ENCODE measurements at regions not wholly inside any gene's neighbourhood (a gene's known extent, or its start where the extent isn't known, plus 50 kb on each side); places are given as distances from the start of the nearest gene placed in this dataset.
A peak's percentile ranks its signal among the peaks of the same experiment; 100 is the strongest.
"Not testable (repeated sequence)": the region's sequence is repeated elsewhere in the genome, so short reads cannot be mapped to it uniquely, and the experiment has no call there.

DNA sequence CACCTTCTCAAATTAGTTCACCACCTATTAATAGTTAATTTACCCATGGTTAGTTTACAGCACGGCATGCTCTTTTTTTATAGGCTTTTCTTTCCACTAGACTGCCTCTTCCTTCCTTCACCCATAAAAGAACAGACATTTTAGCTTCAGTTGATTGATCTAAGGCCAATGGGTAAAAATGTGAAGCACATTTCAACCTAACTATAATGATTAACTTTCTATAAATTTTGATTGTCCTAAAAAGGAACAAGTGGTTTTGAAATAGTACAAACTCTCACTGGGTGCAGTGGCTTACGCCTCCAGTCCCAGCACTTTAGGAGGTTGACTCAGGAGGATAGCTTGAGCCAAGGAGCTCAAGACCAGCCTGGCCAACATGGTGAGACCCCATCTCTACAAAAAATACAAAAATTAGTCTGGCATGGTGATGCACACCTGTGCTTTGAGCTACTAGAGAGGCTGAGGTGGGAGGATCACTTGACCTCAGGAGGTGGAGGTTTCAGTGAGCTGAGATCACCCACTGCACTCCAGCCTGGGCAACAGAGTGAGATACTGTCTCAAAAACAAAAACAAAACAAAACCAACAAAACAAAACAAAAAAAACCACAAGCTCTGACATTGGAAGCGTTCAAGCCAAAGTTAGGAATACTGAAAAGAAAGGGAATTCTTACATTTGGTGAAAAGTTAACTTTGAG lies 89.9 kb upstream of the FAT1 start:
- DNase-seq = no peak

DNA sequence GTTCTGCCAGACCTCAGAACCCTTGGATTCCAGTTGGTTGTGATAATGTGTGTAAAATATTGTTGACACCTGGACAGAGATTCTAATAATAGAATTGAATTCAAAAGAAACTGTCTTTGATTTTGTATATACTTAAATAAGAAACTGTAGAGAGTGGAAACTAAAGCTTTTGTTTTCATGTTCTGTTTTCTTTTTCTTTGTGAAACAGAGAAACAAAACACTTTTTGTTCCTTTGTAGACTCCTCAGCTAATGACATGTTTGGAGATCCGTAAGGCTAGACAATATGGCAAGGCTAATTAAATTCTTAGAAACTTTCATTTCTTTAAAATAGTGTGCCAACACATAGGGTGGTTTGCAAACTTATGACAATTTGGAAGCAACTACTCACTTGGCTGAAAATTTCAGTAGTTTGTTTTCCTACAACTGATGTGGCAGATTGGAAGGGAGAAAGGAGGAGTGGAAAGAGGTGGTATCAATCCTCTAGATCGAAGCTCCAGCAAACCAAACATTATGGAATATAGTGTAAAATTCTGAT lies 90.9 kb upstream of the FAT1 start:
- no peak for DNase-seq

DNA sequence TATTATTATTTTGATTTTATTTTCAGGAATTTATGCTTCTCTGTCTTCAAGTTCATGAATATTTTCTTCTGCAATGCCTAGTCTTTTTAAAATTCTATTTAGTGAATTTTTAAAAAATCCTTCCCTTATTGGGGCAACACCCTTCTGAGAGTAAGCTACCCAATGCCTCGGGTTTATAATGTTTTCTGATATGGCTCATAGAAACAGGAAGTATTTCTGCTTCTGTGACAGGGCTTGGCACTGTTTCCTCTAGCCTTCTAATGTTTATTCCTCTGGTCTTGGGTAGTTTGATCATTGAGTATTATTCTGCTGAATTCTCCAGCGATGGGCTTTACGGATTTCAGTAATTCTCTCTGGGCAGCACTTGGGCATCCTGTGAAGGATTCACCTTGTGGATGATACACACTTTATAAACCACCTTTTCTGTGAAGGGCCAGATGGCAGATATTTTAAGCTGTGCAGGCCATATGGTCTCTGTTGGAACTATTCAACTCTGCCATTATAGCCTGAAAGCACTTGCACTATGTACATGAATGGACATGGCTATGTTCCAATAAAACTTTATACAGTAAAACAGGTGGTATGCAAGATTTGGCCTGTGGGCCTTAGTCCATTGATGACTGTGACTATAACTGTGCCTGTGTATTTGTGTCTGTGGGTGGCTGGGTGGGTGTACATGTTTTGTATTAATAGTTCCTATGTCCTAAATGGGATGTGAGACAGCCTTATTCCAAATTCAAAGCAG lies 95.9 kb upstream of the FAT1 start:
- DNase-seq = no peak

DNA sequence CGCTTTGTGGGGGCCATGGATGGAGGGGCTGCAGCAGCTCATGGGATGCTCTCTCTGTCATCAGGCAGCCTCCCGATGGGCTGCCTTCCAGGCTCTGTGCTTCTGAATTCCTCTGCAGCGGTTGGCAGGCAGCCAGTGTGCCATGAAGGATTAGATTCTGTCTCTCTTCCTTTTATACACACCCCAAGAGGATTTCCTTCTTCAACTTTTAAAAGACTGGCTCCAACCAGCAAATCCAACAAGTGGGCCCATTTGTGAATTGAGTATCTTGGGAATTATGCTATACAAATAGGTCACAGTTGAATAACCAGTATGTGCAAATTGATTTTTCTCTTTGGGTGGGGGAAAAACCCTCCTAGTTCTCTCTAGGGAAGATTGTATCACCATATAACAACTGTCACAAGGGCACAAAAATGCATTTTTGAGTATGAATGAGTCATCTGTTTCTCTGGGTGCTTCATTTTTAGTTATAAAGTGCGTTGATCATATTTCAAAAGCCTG lies 96.8 kb upstream of the FAT1 start:
- peak in 10 of 58 donors; percentile 1 to 18 (median 6) for DNase-seq

DNA sequence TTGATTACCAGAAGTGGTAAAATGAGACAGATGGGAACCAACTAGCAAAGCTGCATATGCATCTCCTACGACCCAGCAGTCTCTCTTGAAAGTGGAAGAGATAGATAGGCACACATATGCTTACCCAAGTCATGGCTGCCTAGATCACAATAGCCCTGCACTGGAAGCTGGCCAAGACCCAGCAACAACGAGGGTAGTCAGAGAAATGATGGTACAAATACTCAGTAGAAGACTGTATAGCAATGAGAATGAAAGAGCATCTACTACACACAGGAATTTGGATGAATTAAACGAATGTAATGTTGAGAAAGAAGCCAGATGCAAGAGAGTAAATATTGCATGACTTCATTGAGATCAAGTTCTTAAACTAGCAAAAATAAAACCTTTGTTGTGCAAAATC lies 100.3 kb upstream of the FAT1 start:
- no peak for DNase-seq

DNA sequence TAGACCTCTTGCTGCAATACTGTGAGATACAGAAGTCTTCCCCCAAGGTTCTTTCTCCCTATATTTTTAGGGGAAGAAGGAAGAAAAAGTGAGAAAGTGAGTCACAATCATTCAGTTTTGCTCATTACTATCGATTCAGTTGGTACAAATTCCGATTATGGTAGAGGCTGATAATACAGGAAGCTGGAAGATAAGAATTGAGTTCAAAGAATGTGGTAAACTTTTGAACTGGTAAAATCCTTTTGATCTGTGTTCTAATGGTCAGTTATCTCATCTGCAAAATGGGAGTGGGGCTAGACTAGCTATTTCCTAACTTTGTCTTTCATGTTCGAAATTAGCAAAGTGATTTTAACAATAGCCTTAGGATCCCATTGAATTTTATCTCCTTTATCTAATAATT lies 101.4 kb upstream of the FAT1 start:
- no peak for DNase-seq

DNA sequence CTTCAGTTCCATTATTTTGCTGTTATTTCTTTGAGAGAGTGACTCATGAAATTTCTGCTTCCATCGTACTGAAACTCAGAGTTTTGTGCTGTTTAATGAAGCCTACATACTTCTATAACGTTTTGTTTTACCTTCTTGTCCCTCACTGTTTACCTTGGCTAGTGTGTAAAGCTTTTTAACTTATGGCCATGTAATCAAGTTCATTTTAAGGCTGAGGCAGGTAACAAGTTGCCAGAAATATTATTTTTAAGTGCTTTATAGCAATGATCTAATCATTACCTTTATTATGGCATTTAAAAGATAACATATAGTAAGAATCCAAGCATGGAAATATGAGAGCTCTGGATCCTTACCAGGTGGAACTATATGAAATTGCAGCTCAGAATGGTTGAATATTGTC lies 102.3 kb upstream of the FAT1 start:
- DNase-seq = no peak

DNA sequence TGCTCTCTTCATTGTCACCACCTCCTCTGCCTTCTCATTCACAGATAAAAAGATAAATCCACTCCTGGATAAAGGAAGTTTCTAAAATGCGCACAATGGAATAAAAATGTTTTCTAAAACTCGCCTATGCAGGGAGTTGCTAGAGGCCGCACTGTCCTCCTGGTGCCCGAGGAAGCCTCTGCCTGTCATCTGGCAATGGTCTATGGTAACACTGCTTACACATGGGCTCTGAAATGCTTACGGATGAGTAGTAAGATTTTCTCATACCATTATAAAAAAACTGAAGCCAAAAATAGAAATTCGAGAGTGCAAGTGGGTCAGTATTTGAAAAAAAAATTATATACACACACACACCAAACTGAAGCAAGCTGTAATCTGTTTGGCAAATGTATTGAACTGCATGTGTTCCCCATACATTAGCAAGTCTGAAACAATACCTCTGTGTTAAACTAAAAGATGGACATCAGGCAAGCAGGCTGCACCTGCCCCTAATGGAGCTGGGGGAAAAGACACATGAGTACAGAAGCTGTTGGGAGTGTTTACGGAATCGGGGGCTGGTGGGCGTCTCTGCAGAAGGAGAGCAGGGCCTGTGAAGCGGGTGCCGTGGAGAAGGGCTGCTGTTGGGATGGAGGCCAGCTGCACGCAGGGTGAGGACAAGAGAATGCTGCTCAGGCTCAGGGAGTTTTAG lies 103.3 kb upstream of the FAT1 start:
- no peak for DNase-seq

DNA sequence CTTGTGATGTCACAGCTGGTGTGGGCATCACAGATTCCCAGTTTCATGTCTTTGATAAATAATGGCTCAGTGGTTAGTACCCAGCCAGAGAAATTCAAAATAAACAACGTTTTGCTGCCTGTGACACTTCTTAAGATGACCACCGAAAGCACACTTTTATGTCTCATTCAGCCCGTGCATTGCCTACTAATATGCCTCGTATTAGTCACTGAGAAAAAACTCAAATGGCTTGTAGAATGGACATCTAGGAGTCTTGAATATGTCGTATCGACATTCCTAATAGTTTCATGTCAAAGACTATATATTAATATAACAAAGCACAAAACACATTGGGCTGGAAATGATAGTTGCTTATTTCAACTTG lies 103.9 kb upstream of the FAT1 start:
- DNase-seq = no peak

DNA sequence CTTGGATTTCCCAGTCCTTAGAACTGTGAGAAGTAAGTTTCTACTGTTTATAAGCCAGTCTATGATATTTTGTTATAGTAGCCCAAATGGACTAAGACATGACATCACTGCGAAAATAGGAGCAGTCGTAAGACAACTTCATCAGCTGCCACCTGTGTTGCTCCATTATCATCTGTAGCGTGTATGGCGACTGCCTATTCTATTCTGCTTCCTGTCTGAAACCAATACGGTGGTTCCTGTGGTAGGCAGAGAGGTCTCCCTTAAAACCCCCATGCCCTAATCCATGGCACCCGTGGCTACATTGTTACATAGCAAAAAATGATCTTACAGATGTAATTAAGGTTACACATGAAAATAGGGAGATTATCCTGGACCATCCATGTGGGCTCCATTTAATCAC lies 105.4 kb upstream of the FAT1 start:
- DNase-seq = no peak

DNA sequence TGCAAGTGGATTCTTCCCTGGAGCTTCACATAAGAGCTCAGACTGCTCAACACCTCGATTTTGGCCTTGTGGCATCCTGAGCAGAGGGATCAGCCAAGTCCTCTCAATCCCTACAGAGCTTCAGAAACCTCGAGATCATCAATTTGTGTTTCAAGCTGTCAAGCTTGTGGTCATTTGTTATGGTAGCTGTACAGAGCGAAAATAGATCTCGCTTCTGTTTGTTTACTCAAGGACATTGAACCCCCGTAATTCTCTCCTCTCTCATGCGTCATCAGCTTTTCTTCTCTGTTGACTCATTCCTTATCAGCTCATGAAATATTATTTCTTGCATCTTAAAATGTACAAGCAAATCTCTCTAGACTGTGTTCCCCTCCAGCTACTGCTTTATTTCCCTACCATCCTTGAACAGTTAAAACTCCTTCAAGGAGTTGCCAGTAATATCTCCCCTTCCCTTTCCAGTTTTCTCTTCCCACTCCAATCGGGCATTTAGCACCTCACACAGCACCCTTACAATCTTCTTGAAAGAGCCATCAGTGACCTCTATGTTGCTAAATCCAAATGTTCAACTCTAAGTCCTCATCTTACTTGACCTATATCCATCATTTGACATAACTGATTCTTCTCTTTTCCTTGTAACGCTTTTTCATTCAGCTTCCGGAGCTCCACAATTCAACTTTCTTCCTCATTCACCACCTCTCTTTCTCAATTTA lies 106.2 kb upstream of the FAT1 start:
- DNase-seq = no peak

DNA sequence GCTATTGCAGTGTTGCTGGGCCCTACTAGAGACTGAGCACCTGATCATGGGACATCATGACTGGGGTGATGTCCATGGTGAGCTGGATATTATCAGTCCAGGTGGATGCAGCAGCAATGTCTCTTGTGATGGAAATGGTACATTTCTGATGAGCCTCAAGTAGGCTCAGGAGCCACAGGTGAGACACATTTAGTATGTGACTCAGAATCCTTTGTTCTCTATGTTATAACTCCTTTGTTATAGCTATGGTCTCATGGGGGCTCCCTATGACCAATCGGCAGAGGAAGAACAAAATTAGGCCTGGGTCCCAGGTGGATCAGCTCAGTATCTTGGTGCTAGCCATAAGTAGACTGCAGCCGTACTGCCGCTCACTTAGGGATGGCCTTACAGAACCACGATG lies 107.9 kb upstream of the FAT1 start:
- no peak for DNase-seq

DNA sequence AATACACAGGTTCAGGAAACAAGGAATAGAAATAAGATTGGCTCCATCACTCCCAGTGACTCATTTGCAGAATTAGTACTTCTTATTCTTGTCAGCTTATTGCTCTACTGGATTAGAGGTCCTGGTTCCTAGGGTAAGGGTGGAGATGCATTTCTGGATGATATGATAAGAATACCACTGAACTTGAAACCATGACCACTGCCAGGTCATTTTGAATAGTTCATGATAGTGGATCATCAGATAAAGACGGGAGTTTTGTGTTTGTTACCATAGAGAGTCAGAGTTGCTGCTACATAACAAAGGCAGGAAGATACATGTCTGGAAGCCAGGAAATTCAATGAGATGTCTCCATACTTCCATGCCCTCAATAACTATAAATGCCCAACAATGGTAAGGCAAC lies 109.2 kb upstream of the FAT1 start:
- no peak for DNase-seq

DNA sequence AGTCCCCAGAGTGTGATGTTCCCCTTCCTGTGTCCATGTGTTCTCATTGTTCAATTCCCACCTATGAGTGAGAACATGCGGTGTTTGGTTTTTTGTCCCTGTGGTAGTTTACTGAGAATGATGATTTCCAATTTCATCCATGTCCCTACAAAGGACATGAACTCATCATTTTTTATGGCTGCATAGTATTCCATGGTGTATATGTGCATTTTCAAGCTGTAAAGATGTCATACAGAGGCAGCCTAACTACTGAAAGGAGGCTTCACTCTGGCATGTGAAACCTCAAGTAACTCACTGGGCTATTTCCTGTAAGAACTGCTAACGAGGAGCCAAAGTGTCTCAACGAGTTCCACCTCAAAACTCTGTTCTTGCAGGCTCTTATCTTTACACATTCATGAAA lies 113.8 kb upstream of the FAT1 start:
- DNase-seq = not testable (repeated sequence)

DNA sequence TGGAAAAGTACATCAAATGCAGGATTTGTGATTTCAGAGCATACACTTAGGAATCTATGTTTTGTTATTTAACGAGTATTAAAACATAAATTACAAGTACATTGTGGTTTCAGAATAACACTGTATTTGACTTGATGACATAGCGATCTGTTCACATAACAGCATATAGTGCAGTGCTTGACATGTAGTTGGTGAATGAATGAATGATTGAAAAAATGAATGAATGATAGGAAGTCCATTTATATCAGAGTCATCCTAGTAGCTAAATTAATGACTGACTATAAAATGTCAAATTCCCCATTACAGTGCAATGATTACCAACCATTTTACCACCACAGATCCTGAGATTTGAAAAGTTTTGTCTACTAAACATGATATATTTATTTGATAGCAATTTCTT lies 114.6 kb upstream of the FAT1 start:
- DNase-seq = no peak

DNA sequence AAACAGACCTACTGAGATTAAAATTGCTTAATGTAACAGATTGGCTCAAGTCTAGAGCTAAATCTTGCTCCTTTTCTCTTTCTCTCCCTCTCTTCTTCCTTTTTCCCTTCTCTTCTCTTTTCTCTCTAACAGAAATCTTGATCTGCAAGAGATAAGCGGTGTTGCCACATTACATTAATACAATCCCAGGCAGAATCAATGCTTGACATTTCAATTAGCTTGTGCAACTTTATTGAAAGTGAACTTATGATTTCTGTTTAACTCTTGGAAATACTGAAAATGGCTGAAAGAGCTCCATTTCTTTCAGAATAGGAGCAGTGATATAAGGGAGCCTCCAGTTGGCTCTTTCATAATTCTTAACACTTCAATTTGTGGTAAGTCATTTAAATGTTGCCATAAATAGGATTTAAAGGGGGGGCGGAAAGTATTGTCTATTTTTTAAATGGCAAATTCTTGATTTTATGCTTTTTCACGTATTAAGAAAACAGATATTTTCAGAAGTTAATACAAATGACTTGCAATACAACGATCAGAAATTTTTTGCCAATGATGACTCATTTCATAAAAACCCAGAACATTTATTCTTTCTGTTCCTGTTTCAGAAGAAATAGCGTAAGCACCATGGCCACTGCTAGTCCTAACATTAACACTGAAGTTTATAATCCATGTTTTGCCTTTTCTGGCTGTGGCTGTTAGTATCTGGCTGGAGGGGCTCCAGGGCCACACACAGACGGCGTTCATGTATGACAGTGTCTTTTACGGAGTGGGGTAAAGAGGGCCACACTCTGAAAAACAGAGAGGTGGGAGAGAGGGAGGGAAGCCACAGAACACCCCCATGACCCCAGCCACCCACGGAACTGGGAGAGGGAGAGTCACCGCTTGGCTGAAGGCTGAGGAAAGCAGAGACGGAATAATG lies 115.7 kb upstream of the FAT1 start:
- DNase-seq = no peak

DNA sequence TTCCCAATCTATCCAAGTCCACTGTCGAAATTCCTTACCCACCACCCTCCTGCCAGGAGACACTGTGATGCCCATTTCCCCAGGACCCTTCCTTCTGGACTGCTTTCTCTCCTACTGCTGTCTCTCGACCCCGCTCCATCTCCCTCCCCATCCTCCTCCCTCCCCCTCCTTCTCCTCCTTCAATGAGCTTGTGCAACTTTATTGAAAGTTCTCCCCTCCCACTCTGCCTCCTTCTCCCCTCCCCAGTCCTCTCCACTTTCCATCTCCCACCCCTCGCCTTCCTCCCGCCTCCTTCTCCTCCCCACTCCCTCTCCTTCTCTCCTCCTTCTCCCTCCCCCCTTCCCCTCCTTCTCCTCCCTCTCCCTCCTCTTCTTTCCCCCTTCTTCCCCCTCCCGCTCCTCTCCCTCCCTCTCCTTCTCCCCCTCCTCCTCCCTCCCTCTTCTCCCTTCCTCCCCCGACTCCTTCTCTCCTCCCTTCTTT lies 116.6 kb upstream of the FAT1 start:
- DNase-seq = no peak

DNA sequence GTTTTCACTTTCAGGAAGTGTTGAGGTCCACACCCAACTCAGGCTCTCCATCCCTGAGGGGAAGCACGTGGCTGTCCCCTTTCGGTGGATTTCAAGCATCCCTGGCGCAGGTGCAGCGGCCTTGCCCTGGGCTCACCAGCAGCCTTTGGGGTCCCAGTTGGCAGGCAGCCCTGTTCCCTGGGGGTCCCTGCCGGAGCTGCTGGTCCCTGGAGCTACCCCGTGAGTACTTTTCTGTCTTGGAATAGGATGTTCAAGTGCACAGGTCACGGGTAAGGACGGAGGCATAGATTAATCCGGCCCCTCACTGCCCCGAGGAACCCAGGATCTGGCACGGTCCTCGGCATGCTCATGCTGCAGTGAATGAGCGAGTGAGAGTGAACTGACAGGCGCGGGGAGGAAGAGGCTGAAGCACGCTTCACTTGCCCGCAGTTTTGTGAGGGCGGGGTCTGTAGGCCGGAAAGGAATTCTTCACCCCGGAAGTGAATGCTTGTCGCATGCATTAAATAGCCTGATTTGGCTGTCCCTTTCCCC lies 117.2 kb upstream of the FAT1 start:
- no peak for DNase-seq

DNA sequence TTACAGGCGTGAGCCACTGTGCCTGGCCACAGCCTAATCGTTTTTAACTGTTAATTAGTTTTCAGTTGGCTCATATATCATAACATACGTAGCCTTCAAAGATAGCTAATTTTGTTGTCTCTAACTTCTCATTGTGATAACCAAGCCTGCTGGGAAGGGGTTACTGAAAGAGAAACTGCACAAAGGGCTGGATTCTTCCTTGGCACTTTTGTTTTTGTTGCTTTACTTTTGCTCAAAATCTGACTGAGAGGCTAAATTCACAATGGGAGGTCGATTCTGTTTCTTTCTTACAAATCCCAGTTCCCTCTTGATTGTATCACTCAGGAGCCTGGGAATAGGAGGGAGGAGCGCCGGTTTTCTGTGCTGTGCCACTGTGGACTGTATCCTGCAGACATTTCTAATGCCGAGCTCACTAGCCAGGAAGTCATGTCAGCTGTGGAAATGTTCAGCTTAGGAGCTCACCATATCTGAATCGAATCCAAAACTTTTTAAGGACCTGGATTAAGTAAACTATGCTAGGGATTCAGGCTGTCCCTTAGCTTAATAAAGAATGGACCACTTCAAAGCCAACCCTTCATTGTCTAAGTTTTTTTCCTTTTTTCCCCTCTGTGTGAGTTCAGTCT lies 120.5 kb upstream of the FAT1 start:
- DNase-seq = no peak

Data from anterior cingulate cortex (tissue), 58 donors.